ENCODE measurements at regions not wholly inside any gene's neighbourhood (a gene's known extent, or its start where the extent isn't known, plus 50 kb on each side); places are given as distances from the start of the nearest gene placed in this dataset.

DNA sequence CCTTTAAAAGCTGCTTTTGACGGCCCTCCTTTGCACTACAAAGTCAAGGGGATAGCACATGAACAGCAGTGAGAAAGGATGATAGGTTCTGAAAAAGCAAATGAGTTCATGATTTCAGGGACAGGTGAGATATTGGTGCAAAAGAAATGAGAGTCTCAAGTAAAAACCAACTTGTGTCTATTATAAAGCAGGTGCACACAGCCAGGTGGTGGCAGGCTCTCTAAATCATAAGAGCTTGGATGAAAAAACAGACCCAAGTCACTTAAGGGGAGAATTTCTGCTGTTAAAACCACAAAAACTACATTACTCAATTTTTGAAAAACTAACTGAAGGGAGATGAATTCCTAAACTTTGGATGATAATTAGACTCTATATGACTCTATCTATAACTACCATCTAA is 201.5 kb downstream of the SP3 start:
- Histone ChIP-seq H3K79me2 (ENCODE audit: control insufficient read depth in 1 of 2, insufficient read depth in 2 of 2, low read length in 2 of 2) (no peaks in the 10 kb centered on the region), H3K4ac (replicated peaks; ENCODE audit: insufficient read length, low read depth, low read length) (no peak overlapping the region), H4K20me1 (replicated peaks in 1 of 2; ENCODE audit: control insufficient read depth in 1 of 2, insufficient read depth in 2 of 2, low read length in 2 of 2) (no peaks in the 10 kb centered on the region), H2BK120ac (replicated peaks; ENCODE audit: low read depth, low read length) (no peak overlapping the region), H2BK12ac (ENCODE audit: low read depth, low read length) (no peak overlapping the region), H2AK5ac (ENCODE audit: low read depth, low read length) (no peak overlapping the region), H4K8ac (ENCODE audit: extremely low read depth, insufficient read depth, low read length) (no peak overlapping the region), H2BK20ac (ENCODE audit: low read length) (no peak overlapping the region), H2AFZ (ENCODE audit: low read length) (no peak overlapping the region), H3K4me2 (ENCODE audit: insufficient read depth in 1 of 2, low read depth in 2 of 2, low read length in 2 of 2) (no peak overlapping the region), H3K36me3 (ENCODE audit: control insufficient read depth in 2 of 4, insufficient read depth in 4 of 4, low read length in 3 of 4) (no peaks in the 10 kb centered on the region), H3K9me3 (ENCODE audit: insufficient read depth in 2 of 2, low read depth in 1 of 2, low read length in 1 of 2) (no peaks in the 10 kb centered on the region), H2BK5ac (ENCODE audit: low read depth, low read length) (0 out of 2 replicates have a peak overlapping the region, but pooled peaks have one; percentile 8), H3K18ac (ENCODE audit: extremely low read depth, low read length) (no peak overlapping the region), H3K27ac (ENCODE audit: low read depth, low read length) (no peak overlapping the region), H3K27me3 (replicated peaks in 1 of 4; ENCODE audit: control insufficient read depth in 3 of 4, extremely low read depth in 1 of 4, insufficient read depth in 3 of 4, low read length in 3 of 4) (no peaks in the 10 kb centered on the region), H3K4me1 (replicated peaks in 1 of 4; ENCODE audit: control insufficient read depth in 3 of 4, insufficient read depth in 4 of 4, low read length in 3 of 4) (peaks cover 2 to 14% (median 10%) of the 10 kb centered on the region in 4 experiments; a peak in 5 of 7 replicates), H4K5ac (ENCODE audit: insufficient read length, low read depth, low read length) (no peak overlapping the region), H3K14ac (ENCODE audit: insufficient read length) (no peak overlapping the region), H3K56ac (replicated peaks; ENCODE audit: insufficient read length, low read depth, low read length) (no peak overlapping the region), H3K4me3 (ENCODE audit: extremely low read depth in 1 of 4, insufficient read depth in 2 of 4, low read depth in 3 of 4, low read length in 4 of 4) (no peak overlapping the region), H3K79me1 (ENCODE audit: low read depth, low read length) (no peaks in the 10 kb centered on the region), H2BK15ac (ENCODE audit: low read length) (no peak overlapping the region), H3K23ac (ENCODE audit: insufficient read length) (no peak overlapping the region), H4K91ac (replicated peaks; ENCODE audit: insufficient read length, low read length) (no peak overlapping the region), H3K9ac (replicated peaks in 1 of 4; ENCODE audit: extremely low read depth in 1 of 4, low read depth in 3 of 4, low read length in 3 of 4) (no peak overlapping the region), H3K23me2 (ENCODE audit: low read depth, low read length) (no peaks in the 10 kb centered on the region; the same call in 1 of the 2 replicates)
- DNase-seq (ENCODE audit: low read depth in 1 of 2, low spot score in 2 of 2) (no peak), FAIRE-seq (no peak)
- POLR2A ChIA-PET (ENCODE audit: partially characterized antibody): no interaction called here
- 92% methylated on average over 1 of the region's 1 CpG; no CpG with 5 or more reads in 1 of the 2 experiments for WGBS, 2 experiments (ENCODE audit: extremely low coverage in 1 of 2, insufficient coverage in 1 of 2, insufficient read length in 1 of 2, insufficient replicate concordance in 2 of 2, low coverage in 1 of 2, low lambda C conversion rate in 2 of 2, missing lambda C conversion rate in 1 of 2)
- CTCF ChIA-PET (ENCODE audit: partially characterized antibody): interaction anchor here (0.6 to 1.3 kb wide), 3 partner anchors 12 to 345 kb away, joined by 3 to 4 read pairs (median 3); no protein-coding TSS in a partner anchor
- no peak for TF ChIP-seq SUZ12 (IDR thresholded peaks at IDR 0.05; ENCODE audit: low read length)
- TF ChIP-seq MAFK (IDR thresholded peaks at IDR 0.05; ENCODE audit: low read depth, low read length): no peak
- no peak for TF ChIP-seq CTBP2 (IDR thresholded peaks at IDR 0.05; ENCODE audit: borderline replicate concordance, insufficient read depth, insufficient read length, low read length)
- TF ChIP-seq KDM1A (IDR thresholded peaks at IDR 0.05; ENCODE audit: borderline replicate concordance, low read length): no peak
- TF ChIP-seq TAF1 (IDR thresholded peaks at IDR 0.05; ENCODE audit: low read depth, low read length): no peak
- no peak for TF ChIP-seq HDAC2 (IDR thresholded peaks at IDR 0.05; ENCODE audit: borderline replicate concordance in 1 of 2, low read depth in 2 of 2, low read length in 2 of 2)
- TF ChIP-seq SP1 (IDR thresholded peaks at IDR 0.05; ENCODE audit: low read depth, low read length): no peak
- TF ChIP-seq, protein P1, sequence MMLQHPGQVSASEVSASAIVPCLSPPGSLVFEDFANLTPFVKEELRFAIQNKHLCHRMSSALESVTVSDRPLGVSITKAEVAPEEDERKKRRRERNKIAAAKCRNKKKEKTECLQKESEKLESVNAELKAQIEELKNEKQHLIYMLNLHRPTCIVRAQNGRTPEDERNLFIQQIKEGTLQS (IDR thresholded peaks at IDR 0.05; ENCODE audit: insufficient read depth, low read depth, low read length): no peak
- TF ChIP-seq POLR2AphosphoS5 (IDR thresholded peaks at IDR 0.05; ENCODE audit: low read depth, low read length): no peak
- TF ChIP-seq RFX5 (IDR thresholded peaks at IDR 0.05; ENCODE audit: borderline replicate concordance, low read depth, low read length): no peak
- TF ChIP-seq, protein P2, sequence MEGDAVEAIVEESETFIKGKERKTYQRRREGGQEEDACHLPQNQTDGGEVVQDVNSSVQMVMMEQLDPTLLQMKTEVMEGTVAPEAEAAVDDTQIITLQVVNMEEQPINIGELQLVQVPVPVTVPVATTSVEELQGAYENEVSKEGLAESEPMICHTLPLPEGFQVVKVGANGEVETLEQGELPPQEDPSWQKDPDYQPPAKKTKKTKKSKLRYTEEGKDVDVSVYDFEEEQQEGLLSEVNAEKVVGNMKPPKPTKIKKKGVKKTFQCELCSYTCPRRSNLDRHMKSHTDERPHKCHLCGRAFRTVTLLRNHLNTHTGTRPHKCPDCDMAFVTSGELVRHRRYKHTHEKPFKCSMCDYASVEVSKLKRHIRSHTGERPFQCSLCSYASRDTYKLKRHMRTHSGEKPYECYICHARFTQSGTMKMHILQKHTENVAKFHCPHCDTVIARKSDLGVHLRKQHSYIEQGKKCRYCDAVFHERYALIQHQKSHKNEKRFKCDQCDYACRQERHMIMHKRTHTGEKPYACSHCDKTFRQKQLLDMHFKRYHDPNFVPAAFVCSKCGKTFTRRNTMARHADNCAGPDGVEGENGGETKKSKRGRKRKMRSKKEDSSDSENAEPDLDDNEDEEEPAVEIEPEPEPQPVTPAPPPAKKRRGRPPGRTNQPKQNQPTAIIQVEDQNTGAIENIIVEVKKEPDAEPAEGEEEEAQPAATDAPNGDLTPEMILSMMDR (IDR thresholded peaks at IDR 0.05; ENCODE audit: control extremely low read depth in 1 of 3, insufficient read depth in 1 of 3, low read depth in 1 of 3, low read length in 3 of 3): no peak
